ENCODE measurements at regions not wholly inside any gene's neighbourhood (a gene's known extent, or its start where the extent isn't known, plus 50 kb on each side); places are given as distances from the start of the nearest gene placed in this dataset.

GRCh38 chr2:208653383-208653782 is 246.8 kb downstream of the PTH2R start:
- H3K36me3 Mint-ChIP-seq, result no peaks in the 10 kb centered on the region
- Histone ChIP-seq H3K27ac (ENCODE audit: low read depth in 1 of 2, low read length in 2 of 2) (no peak overlapping the region), H4K20me1 (ENCODE audit: insufficient read depth, low read length) (no peaks in the 10 kb centered on the region), H3K4me3 (replicated peaks in 1 of 3; ENCODE audit: low read depth in 2 of 3, low read length in 3 of 3) (no peak overlapping the region), H3K27me3 (ENCODE audit: control insufficient read depth in 2 of 2, insufficient read depth in 2 of 2, low read length in 2 of 2) (no peaks in the 10 kb centered on the region), H3K4me2 (replicated peaks; ENCODE audit: extremely low read depth, low read length, poor library complexity, severe bottlenecking) (no peak overlapping the region), H3K79me2 (ENCODE audit: insufficient read depth, low read length) (no peaks in the 10 kb centered on the region), H3K9me3 (replicated peaks in 1 of 2; ENCODE audit: control insufficient read depth in 1 of 2, insufficient read depth in 1 of 2, low read length in 2 of 2) (no peaks in the 10 kb centered on the region), H3K4me1 (ENCODE audit: control insufficient read depth in 1 of 2, insufficient read depth in 2 of 2, low read length in 2 of 2) (no peaks in the 10 kb centered on the region), H3K36me3 (replicated peaks in 1 of 2; ENCODE audit: control insufficient read depth in 1 of 2, insufficient read depth in 2 of 2, low read length in 2 of 2) (no peaks in the 10 kb centered on the region), H2AFZ (ENCODE audit: insufficient read depth, low read depth, low read length, poor library complexity, severe bottlenecking) (no peak overlapping the region), H3K9ac (ENCODE audit: insufficient read depth, low read length, poor library complexity, severe bottlenecking) (no peak overlapping the region)
- TF ChIP-seq CTCF (IDR thresholded peaks at IDR 0.05), result no peak
- peaks cover 3% of the 10 kb centered on the region for H3K4me1 Mint-ChIP-seq
- intact Hi-C loops (cut with micrococcal nuclease), result no loop called here
- no peaks in the 10 kb centered on the region for H3K27me3 Mint-ChIP-seq (ENCODE audit: low read depth in 3 of 3)
- H3K9me3 Mint-ChIP-seq, result no peaks in the 10 kb centered on the region
- no peak overlapping the region for H3K27ac Mint-ChIP-seq
- no peak overlapping the region for H3K4me3 Mint-ChIP-seq
- no peak for DNase-seq
- no CpG with 5 or more reads among the region's 3 CpGs for WGBS (ENCODE audit: insufficient coverage)

- TF ChIP-seq CTCF (IDR thresholded peaks at IDR 0.05), result no peak
- no peak overlapping the region for H3K27ac Mint-ChIP-seq
Observed at GRCh38 chr2:208654056-208654455, 247.5 kb downstream of the PTH2R start.

More at GRCh38 chr2:208654056-208654455, 247.5 kb downstream of the PTH2R start:
- Mint-ChIP-seq H3K9me3 (no peaks in the 10 kb centered on the region), H3K36me3 (no peaks in the 10 kb centered on the region), H3K27me3 (ENCODE audit: low read depth in 3 of 3) (no peaks in the 10 kb centered on the region), H3K4me1 (peaks cover 3% of the 10 kb centered on the region), H3K4me3 (no peak overlapping the region)
- no peak overlapping the region for H3K4me2 ChIP-seq (replicated peaks; ENCODE audit: extremely low read depth, low read length, poor library complexity, severe bottlenecking)
- no peaks in the 10 kb centered on the region for H4K20me1 ChIP-seq (ENCODE audit: insufficient read depth, low read length)
- no peak overlapping the region for H2AFZ ChIP-seq (ENCODE audit: insufficient read depth, low read depth, low read length, poor library complexity, severe bottlenecking)
- H3K27ac ChIP-seq (ENCODE audit: low read depth in 1 of 2, low read length in 2 of 2), result no peak overlapping the region
- H3K36me3 ChIP-seq (replicated peaks in 1 of 2; ENCODE audit: control insufficient read depth in 1 of 2, insufficient read depth in 2 of 2, low read length in 2 of 2), result no peaks in the 10 kb centered on the region
- H3K4me3 ChIP-seq (replicated peaks in 1 of 3; ENCODE audit: low read depth in 2 of 3, low read length in 3 of 3), result no peak overlapping the region
- no peaks in the 10 kb centered on the region for H3K9me3 ChIP-seq (replicated peaks in 1 of 2; ENCODE audit: control insufficient read depth in 1 of 2, insufficient read depth in 1 of 2, low read length in 2 of 2)
- no peak for DNase-seq
- H3K27me3 ChIP-seq (ENCODE audit: control insufficient read depth in 2 of 2, insufficient read depth in 2 of 2, low read length in 2 of 2), result no peaks in the 10 kb centered on the region
- no peaks in the 10 kb centered on the region for H3K4me1 ChIP-seq (ENCODE audit: control insufficient read depth in 1 of 2, insufficient read depth in 2 of 2, low read length in 2 of 2)
- H3K9ac ChIP-seq (ENCODE audit: insufficient read depth, low read length, poor library complexity, severe bottlenecking), result no peak overlapping the region
- intact Hi-C loops (cut with micrococcal nuclease), result no loop called here
- no peaks in the 10 kb centered on the region for H3K79me2 ChIP-seq (ENCODE audit: insufficient read depth, low read length)
